D721Med (cell line): ENCODE measurements at regions not wholly inside any gene's neighbourhood (a gene's known extent, or its start where the extent isn't known, plus 50 kb on each side); places are given as distances from the start of the nearest gene placed in this dataset.

Source experiments
- DNase-seq: peaks from one replicate; pipeline ENCODE4 v3.0.0; 2011; ENCODE audit warnings: low spot score; ENCODE audit not compliant: insufficient read length
- FAIRE-seq: peaks from 2 replicates; lab custom pipeline; 2011; peaks lifted over from hg19 to GRCh38; lab: Jason Lieb, UNC
- CTCF ChIP-seq: IDR thresholded peaks from 2 replicates; pipeline ENCODE4 v1.5.1; 2012; ENCODE audit warnings: mild to moderate bottlenecking, control low read depth; ENCODE audit not compliant: insufficient read depth; ENCODE audit errors: missing control alignments

GRCh38 chr17:62902531-62903220 is 63.4 kb upstream of the TANC2 start:
- DNase-seq (no peak), FAIRE-seq (no peak)

GRCh38 chr17:62901544-62901943 is 64.5 kb upstream of the TANC2 start:
- no peak for TF ChIP-seq CTCF
- no peak for FAIRE-seq

More at GRCh38 chr17:62902531-62903220, 63.4 kb upstream of the TANC2 start:
- no peak for TF ChIP-seq CTCF

GRCh38 chr17:62900096-62900495 is 65.9 kb upstream of the TANC2 start:
- no peak for FAIRE-seq
- TF ChIP-seq CTCF, result no peak
- DNase-seq, result no peak

More at GRCh38 chr17:62901544-62901943, 64.5 kb upstream of the TANC2 start:
- no peak for DNase-seq

- FAIRE-seq (no peak), DNase-seq (no peak)
- TF ChIP-seq CTCF, result no peak
These were observed 66.7 kb upstream of the TANC2 start for GRCh38 chr17:62899361-62899760.

GRCh38 chr17:62898239-62898864 is 67.7 kb upstream of the TANC2 start:
- DNase-seq (no peak), FAIRE-seq (no peak)
- no peak for TF ChIP-seq CTCF

GRCh38 chr17:62897706-62898105 is 68.3 kb upstream of the TANC2 start:
- no peak for TF ChIP-seq CTCF
- FAIRE-seq (no peak), DNase-seq (no peak)
